HepG2 (cell line): ENCODE measurements at regions not wholly inside any gene's neighbourhood (a gene's known extent, or its start where the extent isn't known, plus 50 kb on each side); places are given as distances from the start of the nearest gene placed in this dataset.

Experiments
- ATAC-seq: fragments of 200-7000 bp; cut with Tn5 transposase; 3 replicates; pipeline ENCODE4 v1.9.1; 2020; ENCODE audit warnings: mild to moderate bottlenecking, moderate library complexity
- BruUV-seq: library from RNA; stranded (reverse); fragments of 400-500 nt; replicated peaks from 2 replicates; lab custom pipeline; 2021; lab: Mats Ljungman, UMichigan
- CTCF ChIA-PET: fragments of 300-600 bp; formaldehyde crosslinking; extraction: SDS; loops from one replicate; lab custom pipeline; 2021; ENCODE audit warnings: low total read pairs, inconsistent platforms, low intra/inter-chr PET ratio; lab: Yijun Ruan, JAX
- POLR2A ChIA-PET: fragments of 350-600 bp; sonication (Branson Sonifier 250); formaldehyde crosslinking; loops from one replicate; lab custom pipeline; 2020; ENCODE audit warnings: antibody characterized with exemption, inconsistent platforms; lab: Yijun Ruan, JAX
- DNase-seq: peaks from one replicate; pipeline ENCODE4 v3.0.0-alpha.2; 2015; ENCODE audit warnings: low spot score
- FAIRE-seq: peaks from 3 replicates; lab custom pipeline; 2011; peaks lifted over from hg19 to GRCh38; lab: Jason Lieb, UNC
- H2AFZ ChIP-seq: one replicate; pipeline ENCODE4 v1.6.1; 2011; ENCODE audit warnings: low read length, inconsistent platforms
- H3K27ac ChIP-seq: fragments of 300-600 bp; 3 replicates; pipeline ENCODE4 v1.8.0; 2011; ENCODE audit warnings: mixed run types, mild to moderate bottlenecking, mixed read lengths, low read length, inconsistent platforms; ENCODE audit not compliant: insufficient read depth; ENCODE audit errors: extremely low read length
- H3K27me3 ChIP-seq, 2 experiments: fragments of 200-600 bp in 1 of 2; 2 replicates in 1 of 2; 3 replicates in 1 of 2; pipeline versions ENCODE4 v1.6.0 to v1.8.0; 2011; ENCODE audit warnings: low read length in 2 of 2, mild to moderate bottlenecking in 2 of 2, moderate library complexity in 2 of 2, inconsistent platforms in 1 of 2; ENCODE audit not compliant: insufficient read depth in 2 of 2, control insufficient read depth in 1 of 2
- H3K36me3 ChIP-seq, 2 experiments: fragments of 200-600 bp in 1 of 2; replicated peaks in 1 of 2; 2 replicates in 1 of 2; 3 replicates in 1 of 2; pipeline versions ENCODE4 v1.5.1 to v1.8.0; 2011; ENCODE audit warnings: low read length in 2 of 2, inconsistent platforms in 1 of 2; ENCODE audit not compliant: insufficient read depth in 2 of 2, control insufficient read depth in 1 of 2
- H3K4me1 ChIP-seq: 2 replicates; pipeline ENCODE4 v1.5.1; 2012; ENCODE audit warnings: low read length, inconsistent platforms; ENCODE audit not compliant: insufficient read depth
- H3K4me2 ChIP-seq: 2 replicates; pipeline ENCODE4 v1.6.0; 2011; ENCODE audit warnings: low read depth, low read length, inconsistent platforms
- H3K4me3 ChIP-seq, 3 experiments: fragments of 200-600 bp in 1 of 3; sonication (generic), shearing (Covaris generic) in 1 of 3; replicated peaks in 1 of 3; 2 replicates each; pipeline ENCODE4 v1.5.1; 2011 to 2016; ENCODE audit warnings: low read length in 3 of 3, inconsistent platforms in 2 of 3, low read depth in 2 of 3, mild to moderate bottlenecking in 2 of 3, control low read depth in 1 of 3, mixed read lengths in 1 of 3; ENCODE audit not compliant: insufficient read depth in 1 of 3
- H3K79me2 ChIP-seq: one replicate; pipeline ENCODE4 v1.6.1; 2011; ENCODE audit warnings: low read length, inconsistent platforms; ENCODE audit not compliant: insufficient read depth
- H3K9ac ChIP-seq: 2 replicates; pipeline ENCODE4 v1.6.0; 2011; ENCODE audit warnings: mild to moderate bottlenecking, low read depth, low read length, inconsistent platforms; ENCODE audit not compliant: insufficient read depth
- H3K9me3 ChIP-seq: 2 replicates; pipeline ENCODE4 v1.5.1; 2012; ENCODE audit warnings: mild to moderate bottlenecking, low read length
- H4K20me1 ChIP-seq: 2 replicates; pipeline ENCODE4 v1.6.0; 2011; ENCODE audit warnings: inconsistent platforms, mild to moderate bottlenecking, low read length, moderate library complexity; ENCODE audit not compliant: insufficient read depth
- DPF2 ChIP-seq: sonication (generic); formaldehyde crosslinking; IDR thresholded peaks from 2 replicates; pipeline ENCODE4 v1.4.0; 2020; ENCODE audit warnings: mild to moderate bottlenecking, low read depth, missing genetic modification reagents, borderline replicate concordance
- DR1 ChIP-seq: sonication (generic); formaldehyde crosslinking; IDR thresholded peaks from 2 replicates; pipeline ENCODE4 v1.8.0; 2021; ENCODE audit warnings: mild to moderate bottlenecking, missing genetic modification reagents, inconsistent platforms
- ETV5 ChIP-seq: IDR thresholded peaks from 2 replicates; pipeline ENCODE4 v1.6.1; 2018; ENCODE audit warnings: missing biosample characterization, missing genetic modification reagents, inconsistent platforms, borderline replicate concordance
- ETV6 ChIP-seq: sonication (generic); formaldehyde crosslinking; conservative IDR thresholded peaks from 2 replicates; pipeline ENCODE4 v1.4.0; 2020; ENCODE audit warnings: missing genetic modification reagents
- FOXP1 ChIP-seq, 2 experiments: fragments of 450-650 bp in 1 of 2; IDR thresholded peaks; 2 replicates each; pipeline ENCODE4 v1.6.1; 2017 to 2018; ENCODE audit warnings: antibody characterized with exemption in 1 of 2
- HMG20A ChIP-seq: IDR thresholded peaks from 2 replicates; pipeline ENCODE4 v1.6.1; 2016; ENCODE audit warnings: borderline replicate concordance
- HOXD1 ChIP-seq: sonication (generic); formaldehyde crosslinking; IDR thresholded peaks from 2 replicates; pipeline ENCODE4 v1.5.0; 2020; ENCODE audit warnings: missing genetic modification reagents
- PAWR ChIP-seq: sonication (generic); formaldehyde crosslinking; IDR thresholded peaks from 2 replicates; pipeline ENCODE4 v1.4.0; 2020; ENCODE audit warnings: missing genetic modification reagents, mild to moderate bottlenecking, borderline replicate concordance
- POGZ ChIP-seq: sonication (generic); formaldehyde crosslinking; IDR thresholded peaks from 2 replicates; pipeline ENCODE4 v1.4.0; 2020; ENCODE audit warnings: mild to moderate bottlenecking, missing genetic modification reagents
- SSRP1 ChIP-seq: IDR thresholded peaks from 2 replicates; pipeline ENCODE4 v1.6.1; 2016; ENCODE audit warnings: control low read depth
- ZNF136 ChIP-seq: sonication (generic); formaldehyde crosslinking; IDR thresholded peaks from 2 replicates; pipeline ENCODE4 v1.8.1; 2022; ENCODE audit warnings: low read depth, mild to moderate bottlenecking, moderate library complexity, missing genetic modification reagents
- ZNF292 ChIP-seq: sonication (generic); formaldehyde crosslinking; IDR thresholded peaks from 2 replicates; pipeline ENCODE4 v1.8.1; 2022; ENCODE audit warnings: mild to moderate bottlenecking, low read depth, missing genetic modification reagents, borderline replicate concordance
- ZNF333 ChIP-seq: sonication (generic); formaldehyde crosslinking; IDR thresholded peaks from 2 replicates; pipeline ENCODE4 v1.4.0; 2020; ENCODE audit warnings: mild to moderate bottlenecking, missing genetic modification reagents, borderline replicate concordance
- ZNF577 ChIP-seq: sonication (generic); formaldehyde crosslinking; IDR thresholded peaks from 2 replicates; pipeline ENCODE4 v1.4.0; 2020; ENCODE audit warnings: mild to moderate bottlenecking, low read depth, missing genetic modification reagents, borderline replicate concordance
- ZNF775 ChIP-seq: sonication (generic); formaldehyde crosslinking; IDR thresholded peaks from 2 replicates; pipeline ENCODE4 v1.4.0; 2020; ENCODE audit warnings: missing genetic modification reagents, mild to moderate bottlenecking, moderate library complexity, borderline replicate concordance
- WGBS: methylation state at CpG from one replicate; pipeline ENCODE4 v1.1.6; 2017; ENCODE audit warnings: low lambda C conversion rate; 5-methylcytosine and 5-hydroxymethylcytosine counted together
- in situ Hi-C: cut with HindIII; loops from 2 replicates; pipeline ENCODE4 v1.10.0; 2017; ENCODE audit warnings: low pct_unique_long_range_greater_than_20kb; ENCODE audit not compliant: extremely low pct_ligation_motif_present
- intact Hi-C: fragments of 100-400 bp; cut with micrococcal nuclease; formaldehyde crosslinking; loops from one replicate; pipeline ENCODE4 v1.10.0; 2022; ENCODE audit not compliant: unreplicated experiment
- TF ChIP-seq, protein P1 (sequence below): sonication (generic); formaldehyde crosslinking; conservative IDR thresholded peaks from 2 replicates; pipeline ENCODE4 v1.8.0; 2022; ENCODE audit warnings: missing genetic modification reagents
- TF ChIP-seq, protein P2 (sequence below): sonication (generic); formaldehyde crosslinking; IDR thresholded peaks from 2 replicates; pipeline ENCODE4 v1.4.0; 2020; ENCODE audit warnings: mild to moderate bottlenecking, missing genetic modification reagents
- TF ChIP-seq, protein P3 (sequence below): sonication (generic); formaldehyde crosslinking; IDR thresholded peaks from 2 replicates; pipeline ENCODE4 v1.8.1; 2022; ENCODE audit warnings: mild to moderate bottlenecking, missing genetic modification reagents
- TF ChIP-seq, protein P4 (sequence below): sonication (generic); formaldehyde crosslinking; IDR thresholded peaks from 2 replicates; pipeline ENCODE4 v1.8.1; 2023; ENCODE audit warnings: missing genetic modification reagents, mild to moderate bottlenecking, borderline replicate concordance

DNA sequence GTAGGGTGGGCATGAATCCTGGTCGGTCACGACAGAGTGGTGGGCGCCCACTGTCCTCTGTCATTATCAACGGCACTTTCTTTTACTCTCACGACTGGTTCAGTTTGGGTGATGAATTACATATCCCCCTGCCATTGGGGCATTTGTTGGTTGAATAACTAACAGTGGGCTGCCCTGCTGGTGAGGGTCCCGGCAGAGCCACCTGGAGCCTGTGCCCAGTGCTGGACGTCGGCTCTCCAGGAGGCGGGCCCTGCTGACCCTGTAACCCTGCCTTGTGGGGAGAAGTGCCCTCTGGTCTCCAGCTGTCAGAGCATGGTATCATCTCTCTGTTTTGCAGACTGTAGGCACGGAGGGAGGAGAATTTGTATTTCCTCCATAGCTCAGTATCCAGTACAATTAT is 199.1 kb downstream of the GLRX3 start:
- Histone ChIP-seq H3K79me2 (no peaks in the 10 kb centered on the region), H3K4me3 (no peak overlapping the region), H3K27ac (no peak overlapping the region), H3K27me3 (peaks cover 0 to 17% of the 10 kb centered on the region in 2 experiments; a peak in 1 of 5 replicates), H4K20me1 (no peaks in the 10 kb centered on the region), H3K36me3 (no peaks in the 10 kb centered on the region), H3K4me2 (no peak overlapping the region), H3K4me1 (no peaks in the 10 kb centered on the region), H2AFZ (no peak overlapping the region), H3K9ac (no peak overlapping the region), H3K9me3 (no peaks in the 10 kb centered on the region)
- CTCF ChIA-PET, result no interaction called here
- POLR2A ChIA-PET, result no interaction called here
- in situ Hi-C loops (no loop called here), intact Hi-C loops (no loop called here)
- ATAC-seq (no peak), DNase-seq (no peak), FAIRE-seq (no peak)
- 33% methylated on average over 3 of the region's 10 CpGs for WGBS
- BruUV-seq, result no TSS peak
- TF ChIP-seq ETV5 (CRISPR knock-in tag), result no peak
- no peak for TF ChIP-seq ZNF333 (CRISPR knock-in tag)
- TF ChIP-seq DPF2 (CRISPR knock-in tag), result no peak
- TF ChIP-seq, protein P1, sequence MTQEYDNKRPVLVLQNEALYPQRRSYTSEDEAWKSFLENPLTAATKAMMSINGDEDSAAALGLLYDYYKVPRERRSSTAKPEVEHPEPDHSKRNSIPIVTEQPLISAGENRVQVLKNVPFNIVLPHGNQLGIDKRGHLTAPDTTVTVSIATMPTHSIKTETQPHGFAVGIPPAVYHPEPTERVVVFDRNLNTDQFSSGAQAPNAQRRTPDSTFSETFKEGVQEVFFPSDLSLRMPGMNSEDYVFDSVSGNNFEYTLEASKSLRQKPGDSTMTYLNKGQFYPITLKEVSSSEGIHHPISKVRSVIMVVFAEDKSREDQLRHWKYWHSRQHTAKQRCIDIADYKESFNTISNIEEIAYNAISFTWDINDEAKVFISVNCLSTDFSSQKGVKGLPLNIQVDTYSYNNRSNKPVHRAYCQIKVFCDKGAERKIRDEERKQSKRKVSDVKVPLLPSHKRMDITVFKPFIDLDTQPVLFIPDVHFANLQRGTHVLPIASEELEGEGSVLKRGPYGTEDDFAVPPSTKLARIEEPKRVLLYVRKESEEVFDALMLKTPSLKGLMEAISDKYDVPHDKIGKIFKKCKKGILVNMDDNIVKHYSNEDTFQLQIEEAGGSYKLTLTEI (CRISPR knock-in tag), result no peak
- no peak for TF ChIP-seq HOXD1
- TF ChIP-seq ZNF577 (CRISPR knock-in tag), result no peak
- TF ChIP-seq SSRP1 (CRISPR knock-in tag), result no peak
- no peak for TF ChIP-seq ETV6 (CRISPR knock-in tag)
- no peak for TF ChIP-seq ZNF775 (CRISPR knock-in tag)
- TF ChIP-seq, protein P2, sequence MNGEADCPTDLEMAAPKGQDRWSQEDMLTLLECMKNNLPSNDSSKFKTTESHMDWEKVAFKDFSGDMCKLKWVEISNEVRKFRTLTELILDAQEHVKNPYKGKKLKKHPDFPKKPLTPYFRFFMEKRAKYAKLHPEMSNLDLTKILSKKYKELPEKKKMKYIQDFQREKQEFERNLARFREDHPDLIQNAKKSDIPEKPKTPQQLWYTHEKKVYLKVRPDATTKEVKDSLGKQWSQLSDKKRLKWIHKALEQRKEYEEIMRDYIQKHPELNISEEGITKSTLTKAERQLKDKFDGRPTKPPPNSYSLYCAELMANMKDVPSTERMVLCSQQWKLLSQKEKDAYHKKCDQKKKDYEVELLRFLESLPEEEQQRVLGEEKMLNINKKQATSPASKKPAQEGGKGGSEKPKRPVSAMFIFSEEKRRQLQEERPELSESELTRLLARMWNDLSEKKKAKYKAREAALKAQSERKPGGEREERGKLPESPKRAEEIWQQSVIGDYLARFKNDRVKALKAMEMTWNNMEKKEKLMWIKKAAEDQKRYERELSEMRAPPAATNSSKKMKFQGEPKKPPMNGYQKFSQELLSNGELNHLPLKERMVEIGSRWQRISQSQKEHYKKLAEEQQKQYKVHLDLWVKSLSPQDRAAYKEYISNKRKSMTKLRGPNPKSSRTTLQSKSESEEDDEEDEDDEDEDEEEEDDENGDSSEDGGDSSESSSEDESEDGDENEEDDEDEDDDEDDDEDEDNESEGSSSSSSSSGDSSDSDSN (CRISPR knock-in tag), result no peak
- no peak for TF ChIP-seq DR1
- no peak for TF ChIP-seq PAWR (CRISPR knock-in tag)
- TF ChIP-seq, protein P3, sequence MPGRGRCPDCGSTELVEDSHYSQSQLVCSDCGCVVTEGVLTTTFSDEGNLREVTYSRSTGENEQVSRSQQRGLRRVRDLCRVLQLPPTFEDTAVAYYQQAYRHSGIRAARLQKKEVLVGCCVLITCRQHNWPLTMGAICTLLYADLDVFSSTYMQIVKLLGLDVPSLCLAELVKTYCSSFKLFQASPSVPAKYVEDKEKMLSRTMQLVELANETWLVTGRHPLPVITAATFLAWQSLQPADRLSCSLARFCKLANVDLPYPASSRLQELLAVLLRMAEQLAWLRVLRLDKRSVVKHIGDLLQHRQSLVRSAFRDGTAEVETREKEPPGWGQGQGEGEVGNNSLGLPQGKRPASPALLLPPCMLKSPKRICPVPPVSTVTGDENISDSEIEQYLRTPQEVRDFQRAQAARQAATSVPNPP (CRISPR knock-in tag), result no peak
- TF ChIP-seq ZNF292 (CRISPR knock-in tag), result no peak
- no peak for TF ChIP-seq HMG20A (CRISPR knock-in tag)
- TF ChIP-seq FOXP1 (IDR thresholded peaks at IDR 0.05), result no peak
- TF ChIP-seq FOXP1 (CRISPR knock-in tag; IDR thresholded peaks at IDR 0.05), result no peak
- TF ChIP-seq, protein P4, sequence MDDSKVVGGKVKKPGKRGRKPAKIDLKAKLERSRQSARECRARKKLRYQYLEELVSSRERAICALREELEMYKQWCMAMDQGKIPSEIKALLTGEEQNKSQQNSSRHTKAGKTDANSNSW, result no peak
- TF ChIP-seq POGZ (CRISPR knock-in tag), result no peak
- TF ChIP-seq ZNF136, result no peak
